ENCODE measurements at regions not wholly inside any gene's neighbourhood (a gene's known extent, or its start where the extent isn't known, plus 50 kb on each side); places are given as distances from the start of the nearest gene placed in this dataset.
"Not testable (repeated sequence)": the region's sequence is repeated elsewhere in the genome, so short reads cannot be mapped to it uniquely, and the experiment has no call there.

- H3K27me3 ChIP-seq = no peaks in the 10 kb centered on the region
- no peak overlapping the region for H3K27ac ChIP-seq
- H3K36me3 ChIP-seq = no peaks in the 10 kb centered on the region
- no peaks in the 10 kb centered on the region for H3K4me1 ChIP-seq
- intact Hi-C loops (cut with DNase I; ENCODE audit: low total_unique reads) = no loop called here
- 63 to 73% (median 71%) methylated on average over 4 of the region's 4 CpGs for WGBS, 5 donors
- H3K4me3 ChIP-seq = no peak overlapping the region
- DNase-seq = no peak
- H3K9me3 ChIP-seq = no peaks in the 10 kb centered on the region
- no peak for TF ChIP-seq POLR2AphosphoS5 (IDR thresholded peaks at IDR 0.05)
- TF ChIP-seq POLR2A (IDR thresholded peaks at IDR 0.05) = no peak
- TF ChIP-seq EP300 (IDR thresholded peaks at IDR 0.05) = no peak
- TF ChIP-seq CTCF (IDR thresholded peaks at IDR 0.05) = no peak
Observed at GRCh38 chr12:73124480-73124879, 852.3 kb downstream of the TRHDE start.

GRCh38 chr12:73125148-73125547 lies 853.0 kb downstream of the TRHDE start:
- Histone ChIP-seq H3K27me3 (no peaks in the 10 kb centered on the region), H3K4me3 (no peak overlapping the region), H3K9me3 (no peaks in the 10 kb centered on the region), H3K4me1 (no peaks in the 10 kb centered on the region), H3K27ac (no peak overlapping the region), H3K36me3 (no peaks in the 10 kb centered on the region)
- TF ChIP-seq POLR2AphosphoS5 (IDR thresholded peaks at IDR 0.05) (no peak), POLR2A (IDR thresholded peaks at IDR 0.05) (no peak), CTCF (IDR thresholded peaks at IDR 0.05) (no peak), EP300 (IDR thresholded peaks at IDR 0.05) (no peak)
- DNase-seq = no peak
- intact Hi-C loops (cut with DNase I; ENCODE audit: low total_unique reads) = no loop called here

GRCh38 chr12:73136386-73136785 lies 864.2 kb downstream of the TRHDE start:
- no peak overlapping the region for H3K27ac ChIP-seq
- no peaks in the 10 kb centered on the region for H3K4me1 ChIP-seq
- 43 to 71% (median 55%) methylated on average over 5 of the region's 5 CpGs for WGBS, 5 donors
- H3K4me3 ChIP-seq = no peak overlapping the region
- H3K27me3 ChIP-seq = no peaks in the 10 kb centered on the region
- intact Hi-C loops (cut with DNase I; ENCODE audit: low total_unique reads) = no loop called here
- DNase-seq = no peak
- no peaks in the 10 kb centered on the region for H3K36me3 ChIP-seq
- no peaks in the 10 kb centered on the region for H3K9me3 ChIP-seq
- TF ChIP-seq POLR2AphosphoS5 (IDR thresholded peaks at IDR 0.05) (no peak), POLR2A (IDR thresholded peaks at IDR 0.05) (no peak), EP300 (IDR thresholded peaks at IDR 0.05) (no peak), CTCF (IDR thresholded peaks at IDR 0.05) (no peak)

- H3K27me3 ChIP-seq; DNase-seq; H3K4me3 ChIP-seq; H3K27ac ChIP-seq; intact Hi-C loops (cut with DNase I; ENCODE audit: low total_unique reads); H3K4me1 ChIP-seq; H3K36me3 ChIP-seq; H3K9me3 ChIP-seq: not testable (repeated sequence)
- WGBS, 5 donors = 65 to 92% (median 68%) methylated on average over 2 of the region's 2 CpGs
Observed at GRCh38 chr12:73139642-73140041, 867.5 kb downstream of the TRHDE start.

- Histone ChIP-seq H3K9me3 (no peaks in the 10 kb centered on the region), H3K4me1 (no peaks in the 10 kb centered on the region), H3K27me3 (no peaks in the 10 kb centered on the region), H3K27ac (no peak overlapping the region), H3K36me3 (no peaks in the 10 kb centered on the region), H3K4me3 (no peak overlapping the region)
- no peak for DNase-seq
- intact Hi-C loops (cut with DNase I; ENCODE audit: low total_unique reads) = no loop called here
- TF ChIP-seq EP300 (IDR thresholded peaks at IDR 0.05) (no peak), CTCF (IDR thresholded peaks at IDR 0.05) (no peak), POLR2AphosphoS5 (IDR thresholded peaks at IDR 0.05) (no peak), POLR2A (IDR thresholded peaks at IDR 0.05) (no peak)
Observed at GRCh38 chr12:73158341-73158740, 886.2 kb downstream of the TRHDE start.
